PC-3 (cell line): ENCODE measurements at regions not wholly inside any gene's neighbourhood (a gene's known extent, or its start where the extent isn't known, plus 50 kb on each side); places are given as distances from the start of the nearest gene placed in this dataset.

Experiments used
- ATAC-seq: fragments of 200-7000 bp; cut with Tn5 transposase; 2 replicates; pipeline ENCODE4 v1.9.1; 2020; ENCODE audit warnings: mild to moderate bottlenecking, moderate library complexity
- BruUV-seq: library from RNA; stranded (reverse); fragments of 400-500 nt; replicated peaks from 2 replicates; lab custom pipeline; 2021; lab: Mats Ljungman, UMichigan
- CTCF ChIA-PET: fragments of 300-600 bp; sonication (Branson Sonifier 250); formaldehyde crosslinking; loops from one replicate; lab custom pipeline; 2022; ENCODE audit warnings: antibody characterized with exemption; lab: Charles Lee
- POLR2A ChIA-PET: fragments of 300-600 bp; sonication (Branson Sonifier 250); formaldehyde crosslinking; loops from one replicate; lab custom pipeline; 2022; ENCODE audit warnings: antibody characterized with exemption; ENCODE audit not compliant: unreplicated experiment; lab: Charles Lee
- DNase-seq: peaks from one replicate; pipeline ENCODE4 v3.0.0-alpha.2; 2015
- H2AFZ ChIP-seq: fragments of 300-600 bp; sonication (generic); 2 replicates; pipeline ENCODE4 v1.6.0; 2016; ENCODE audit warnings: antibody characterized with exemption, low read length
- H3F3A ChIP-seq: fragments of 300-600 bp; sonication (generic); one replicate; pipeline ENCODE4 v1.6.0; 2017; ENCODE audit warnings: antibody characterized with exemption, low read length, control low read depth, mild to moderate bottlenecking; ENCODE audit not compliant: unreplicated experiment
- H3K27ac ChIP-seq: fragments of 300-600 bp; sonication (generic); 2 replicates; pipeline ENCODE4 v1.5.1; 2016; ENCODE audit warnings: mild to moderate bottlenecking, low read length
- H3K27me3 ChIP-seq: fragments of 300-600 bp; sonication (generic); 2 replicates; pipeline ENCODE4 v1.6.1; 2016; ENCODE audit warnings: low read length, mixed read lengths
- H3K36me3 ChIP-seq: fragments of 300-600 bp; sonication (generic); 2 replicates; pipeline ENCODE4 v1.6.1; 2016; ENCODE audit warnings: low read depth, mixed run types, low read length, mixed read lengths
- H3K4me1 ChIP-seq: fragments of 300-600 bp; sonication (generic); 2 replicates; pipeline ENCODE4 v1.5.1; 2016; ENCODE audit warnings: low read length; ENCODE audit not compliant: insufficient read depth
- H3K4me2 ChIP-seq: fragments of 300-600 bp; sonication (generic); 2 replicates; pipeline ENCODE4 v1.6.0; 2016; ENCODE audit warnings: low read length
- H3K4me3 ChIP-seq: fragments of 300-600 bp; sonication (generic); 2 replicates; pipeline ENCODE4 v1.5.1; 2016; ENCODE audit warnings: mild to moderate bottlenecking, low read length, mixed read lengths
- H3K79me2 ChIP-seq: fragments of 300-600 bp; sonication (generic); 2 replicates; pipeline ENCODE4 v1.6.1; 2017; ENCODE audit warnings: low read length, mixed read lengths
- H3K9ac ChIP-seq: fragments of 300-600 bp; sonication (generic); 2 replicates; pipeline ENCODE4 v1.6.0; 2016; ENCODE audit warnings: mild to moderate bottlenecking, low read length
- H3K9me2 ChIP-seq: fragments of 300-600 bp; sonication (generic); replicated peaks from 2 replicates; pipeline ENCODE4 v1.6.1; 2016; ENCODE audit warnings: mixed run types, low read length, mixed read lengths
- H3K9me3 ChIP-seq: fragments of 300-600 bp; sonication (generic); 2 replicates; pipeline ENCODE4 v1.6.1; 2016; ENCODE audit warnings: low read length, mixed read lengths
- H4K20me1 ChIP-seq: fragments of 300-600 bp; sonication (generic); 2 replicates; pipeline ENCODE4 v1.6.1; 2016; ENCODE audit warnings: low read length, mixed read lengths
- CTCF ChIP-seq: fragments of 300-600 bp; sonication (generic); conservative IDR thresholded peaks from 2 replicates; pipeline ENCODE4 v1.5.1; 2017; ENCODE audit warnings: antibody characterized with exemption, low read depth, mild to moderate bottlenecking, low read length
- EZH2 ChIP-seq: fragments of 300-600 bp; sonication (generic); IDR thresholded peaks from one replicate; pipeline ENCODE4 v1.6.1; 2017; ENCODE audit warnings: antibody characterized with exemption, mild to moderate bottlenecking, low read length; ENCODE audit not compliant: unreplicated experiment
- EZH2phosphoT487 ChIP-seq: fragments of 300-600 bp; sonication (generic); IDR thresholded peaks from 2 replicates; pipeline ENCODE4 v1.6.1; 2018; ENCODE audit warnings: mild to moderate bottlenecking, antibody characterized with exemption, low read length, borderline replicate concordance
- intact Hi-C: fragments of 100-400 bp; cut with micrococcal nuclease; formaldehyde crosslinking; loops from 2 replicates; pipeline ENCODE4 v1.9.0; 2023

GRCh38 chr4:97300561-97300960, 842.7 kb downstream of the STPG2 start:
- intact Hi-C loops, result no loop called here
- POLR2A ChIA-PET, result no interaction called here
- TF ChIP-seq EZH2phosphoT487 (no peak), CTCF (no peak), EZH2 (no peak)
- H4K20me1 ChIP-seq, result no peaks in the 10 kb centered on the region
- no peaks in the 10 kb centered on the region for H3K36me3 ChIP-seq
- H3K9me3 ChIP-seq, result no peaks in the 10 kb centered on the region
- CTCF ChIA-PET, result no interaction called here
- no peak overlapping the region for H3K9ac ChIP-seq
- no peaks in the 10 kb centered on the region for H3K9me2 ChIP-seq
- BruUV-seq, result no TSS peak
- no peak overlapping the region for H2AFZ ChIP-seq
- no peak overlapping the region for H3K27ac ChIP-seq
- H3K27me3 ChIP-seq, result no peaks in the 10 kb centered on the region
- no peak overlapping the region for H3K4me2 ChIP-seq
- no peaks in the 10 kb centered on the region for H3K4me1 ChIP-seq
- H3F3A ChIP-seq, result no peaks in the 10 kb centered on the region
- ATAC-seq, result no peak
- no peaks in the 10 kb centered on the region for H3K79me2 ChIP-seq
- H3K4me3 ChIP-seq, result no peak overlapping the region
- no peak for DNase-seq

GRCh38 chr4:97305351-97305750, 837.9 kb downstream of the STPG2 start:
- H3K9me3 ChIP-seq, result no peaks in the 10 kb centered on the region
- no peak overlapping the region for H3K4me2 ChIP-seq
- H3K4me3 ChIP-seq, result no peak overlapping the region
- H3K9me2 ChIP-seq, result no peaks in the 10 kb centered on the region
- no peak for TF ChIP-seq EZH2phosphoT487
- TF ChIP-seq EZH2, result no peak
- no peak for TF ChIP-seq CTCF
- ATAC-seq (no peak), DNase-seq (no peak)
- CTCF ChIA-PET, result no interaction called here
- BruUV-seq, result no TSS peak
- no peaks in the 10 kb centered on the region for H3K4me1 ChIP-seq
- no peak overlapping the region for H3K27ac ChIP-seq
- no peaks in the 10 kb centered on the region for H3F3A ChIP-seq
- H3K36me3 ChIP-seq, result no peaks in the 10 kb centered on the region
- no peak overlapping the region for H2AFZ ChIP-seq
- no peak overlapping the region for H3K9ac ChIP-seq
- intact Hi-C loops, result no loop called here
- H4K20me1 ChIP-seq, result no peaks in the 10 kb centered on the region
- H3K27me3 ChIP-seq, result no peaks in the 10 kb centered on the region
- no peaks in the 10 kb centered on the region for H3K79me2 ChIP-seq
- POLR2A ChIA-PET, result no interaction called here

GRCh38 chr4:97309121-97309520, 834.2 kb downstream of the STPG2 start:
- Histone ChIP-seq H3K9ac (no peak overlapping the region), H3F3A (no peaks in the 10 kb centered on the region), H3K27me3 (no peaks in the 10 kb centered on the region), H3K4me3 (no peak overlapping the region), H2AFZ (no peak overlapping the region), H3K4me2 (no peak overlapping the region), H3K4me1 (no peaks in the 10 kb centered on the region), H3K36me3 (no peaks in the 10 kb centered on the region), H3K27ac (no peak overlapping the region), H3K9me2 (no peaks in the 10 kb centered on the region), H3K79me2 (no peaks in the 10 kb centered on the region), H3K9me3 (no peaks in the 10 kb centered on the region), H4K20me1 (no peaks in the 10 kb centered on the region)
- ATAC-seq, result no peak
- no peak for DNase-seq
- CTCF ChIA-PET, result no interaction called here
- intact Hi-C loops, result no loop called here
- POLR2A ChIA-PET, result no interaction called here
- BruUV-seq, result no TSS peak
- TF ChIP-seq EZH2phosphoT487, result no peak
- TF ChIP-seq CTCF, result no peak
- TF ChIP-seq EZH2, result no peak
